ENCODE measurements at regions not wholly inside any gene's neighbourhood (a gene's known extent, or its start where the extent isn't known, plus 50 kb on each side); places are given as distances from the start of the nearest gene placed in this dataset.
"Not testable (repeated sequence)": the region's sequence is repeated elsewhere in the genome, so short reads cannot be mapped to it uniquely, and the experiment has no call there.

DNA sequence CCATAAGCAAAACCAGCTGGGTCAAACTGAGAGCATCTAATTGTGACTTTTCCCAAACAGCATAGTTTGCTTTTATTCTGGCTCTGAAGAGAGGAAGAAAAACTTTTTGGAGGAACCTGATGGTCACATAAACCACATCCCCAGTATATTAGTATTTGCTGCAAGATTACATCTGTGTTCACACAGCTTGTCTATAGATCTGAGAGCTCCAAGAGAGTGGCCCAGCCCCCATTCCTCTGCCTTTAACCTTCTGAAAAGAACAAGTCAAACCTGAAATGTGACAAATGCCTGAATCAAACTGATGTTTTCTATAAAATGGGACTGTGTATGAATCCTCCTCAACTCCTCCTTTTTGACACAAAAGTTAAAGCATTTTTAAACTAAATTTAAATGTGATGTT lies 435.2 kb downstream of the ZNF479 start:
- H3K4me3 ChIP-seq; H3K79me2 ChIP-seq (ENCODE audit: low read depth); intact Hi-C loops (cut with micrococcal nuclease; ENCODE audit: unreplicated experiment); BruUV-seq (replicated peaks); H3K9me3 ChIP-seq (ENCODE audit: insufficient read depth, low read depth); H3K4me1 ChIP-seq (replicated peaks; ENCODE audit: insufficient read depth); H3K36me3 ChIP-seq (ENCODE audit: low read depth); H3K9me2 ChIP-seq (ENCODE audit: insufficient read depth); DNase-seq; H3K4me2 ChIP-seq; POLR2A ChIA-PET (ENCODE audit: unreplicated experiment); H2AFZ ChIP-seq; H3F3A ChIP-seq (ENCODE audit: insufficient read depth, low read depth); H3K27me3 ChIP-seq (ENCODE audit: insufficient read depth, low read depth); CTCF ChIA-PET; H4K20me1 ChIP-seq (ENCODE audit: insufficient read depth); H3K27ac ChIP-seq: not testable (repeated sequence)

DNA sequence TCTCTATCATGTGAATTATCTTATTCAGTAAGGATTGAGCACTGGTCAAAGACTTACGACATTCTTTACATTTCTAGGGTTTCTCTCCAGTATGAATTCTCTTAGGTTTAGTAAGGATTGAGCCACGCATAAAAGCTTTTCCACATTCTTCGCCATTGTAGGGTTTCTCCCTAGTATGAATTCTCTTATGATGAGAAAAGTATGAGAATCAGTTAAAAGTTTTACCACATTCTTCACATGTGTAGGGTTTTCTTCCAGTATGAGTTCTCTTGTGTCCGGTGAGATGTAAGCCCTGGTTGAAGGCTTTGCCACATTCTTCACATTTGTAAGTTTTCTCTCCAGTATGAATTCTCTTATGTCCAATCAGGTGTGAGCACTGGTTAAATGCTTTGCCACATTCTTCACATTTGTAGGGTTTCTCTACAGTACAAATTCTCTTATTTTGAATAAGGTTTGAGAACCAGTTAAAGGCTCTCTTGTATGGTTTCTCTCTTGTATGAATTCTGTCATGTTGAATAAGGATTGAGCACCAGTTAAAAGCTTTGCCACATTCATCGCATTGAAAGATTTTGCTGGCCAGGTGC lies 445.9 kb downstream of the ZNF479 start:
- BruUV-seq (replicated peaks) = no TSS peak
- no peaks in the 10 kb centered on the region for H3K27me3 ChIP-seq (ENCODE audit: insufficient read depth, low read depth)
- POLR2A ChIA-PET (ENCODE audit: unreplicated experiment) = no interaction called here
- TF ChIP-seq EZH2 (IDR thresholded peaks at IDR 0.05; ENCODE audit: low read depth) (no peak), CTCF (conservative IDR thresholded peaks at IDR 0.05) (no peak)
- peaks cover 63% of the 10 kb centered on the region for H3K9me3 ChIP-seq (ENCODE audit: insufficient read depth, low read depth)
- intact Hi-C loops (cut with micrococcal nuclease; ENCODE audit: unreplicated experiment) = no loop called here
- no peaks in the 10 kb centered on the region for H3K36me3 ChIP-seq (ENCODE audit: low read depth)
- no peaks in the 10 kb centered on the region for H3K9me2 ChIP-seq (ENCODE audit: insufficient read depth)
- no peak overlapping the region for H3K4me3 ChIP-seq
- H3K27ac ChIP-seq = no peak overlapping the region
- CTCF ChIA-PET = no interaction called here
- no peak for DNase-seq
- no peak overlapping the region for H3K4me2 ChIP-seq
- H4K20me1 ChIP-seq (ENCODE audit: insufficient read depth) = no peaks in the 10 kb centered on the region
- no peaks in the 10 kb centered on the region for H3K4me1 ChIP-seq (replicated peaks; ENCODE audit: insufficient read depth)
- H2AFZ ChIP-seq = no peak overlapping the region
- H3F3A ChIP-seq (ENCODE audit: insufficient read depth, low read depth) = no peaks in the 10 kb centered on the region
- no peaks in the 10 kb centered on the region for H3K79me2 ChIP-seq (ENCODE audit: low read depth)

DNA sequence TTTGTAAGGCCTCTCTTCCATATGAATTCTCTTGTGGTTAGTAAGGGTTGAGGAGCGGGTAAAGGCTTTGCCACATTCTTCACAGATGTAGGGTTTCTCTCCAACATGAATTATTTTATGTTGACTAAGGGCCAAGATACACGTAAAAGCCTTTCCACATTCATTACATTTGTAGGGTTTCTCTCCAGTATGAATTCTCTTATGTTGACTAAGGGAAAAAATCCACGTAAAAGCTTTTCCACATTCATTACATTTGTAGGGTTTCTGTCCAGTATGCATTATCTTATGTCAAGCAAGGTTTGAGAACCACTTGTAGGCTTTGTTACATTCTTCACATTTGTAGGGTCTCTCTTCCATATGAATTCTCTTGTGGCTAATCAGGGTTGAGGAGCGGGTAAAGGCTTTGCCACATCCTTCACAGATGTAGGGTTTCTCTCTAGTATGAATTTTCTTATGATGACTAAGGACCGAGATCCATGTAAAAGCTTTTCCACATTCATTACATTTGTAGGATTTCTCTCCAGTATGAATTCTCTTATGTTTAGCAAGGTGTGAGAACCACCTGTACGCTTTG lies 493.0 kb downstream of the ZNF479 start:
- ChIA-PET POLR2A (ENCODE audit: unreplicated experiment) (no interaction called here), CTCF (interaction anchor here (0.6 kb wide), 1 partner anchor 21 kb away, joined by 5 read pairs; no protein-coding TSS in a partner anchor)
- Histone ChIP-seq H3K4me1 (replicated peaks; ENCODE audit: insufficient read depth) (no peaks in the 10 kb centered on the region), H3K79me2 (ENCODE audit: low read depth) (no peaks in the 10 kb centered on the region), H3K27ac (no peak overlapping the region), H3K4me2 (no peak overlapping the region), H3F3A (ENCODE audit: insufficient read depth, low read depth) (no peaks in the 10 kb centered on the region), H2AFZ (no peak overlapping the region), H3K4me3 (no peak overlapping the region), H3K36me3 (ENCODE audit: low read depth) (no peaks in the 10 kb centered on the region), H3K27me3 (ENCODE audit: insufficient read depth, low read depth) (no peaks in the 10 kb centered on the region), H3K9me2 (ENCODE audit: insufficient read depth) (no peaks in the 10 kb centered on the region), H4K20me1 (ENCODE audit: insufficient read depth) (no peaks in the 10 kb centered on the region), H3K9me3 (ENCODE audit: insufficient read depth, low read depth) (peaks cover 61% of the 10 kb centered on the region)
- intact Hi-C loops (cut with micrococcal nuclease; ENCODE audit: unreplicated experiment) = no loop called here
- no peak for DNase-seq
- BruUV-seq (replicated peaks) = no TSS peak
- TF ChIP-seq CTCF (conservative IDR thresholded peaks at IDR 0.05) (no peak), EZH2 (IDR thresholded peaks at IDR 0.05; ENCODE audit: low read depth) (no peak)

DNA sequence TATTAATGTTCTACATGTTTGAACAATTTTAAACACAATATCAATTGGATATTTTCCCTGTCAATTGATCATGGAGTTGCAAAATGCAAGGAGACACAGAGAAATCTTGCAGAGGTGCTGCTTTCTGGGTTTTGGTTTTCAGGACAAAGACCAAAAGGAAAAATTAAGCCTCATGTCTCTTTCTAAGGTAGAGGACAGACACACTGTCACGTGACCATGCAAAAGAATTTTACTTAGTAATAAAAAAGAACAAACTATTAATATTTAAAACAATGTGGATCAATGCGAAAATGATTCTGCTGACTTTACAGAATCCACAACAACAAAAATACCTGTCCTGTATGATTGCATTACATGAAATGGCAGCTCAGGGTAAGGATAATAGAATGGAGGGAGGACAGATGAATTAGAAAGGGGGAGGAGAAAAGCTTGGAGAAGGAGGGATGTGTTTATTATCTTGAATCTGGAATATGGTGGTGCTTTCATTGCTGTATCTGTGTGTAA lies 493.7 kb upstream of the NUPR2 start:
- Histone ChIP-seq H3K27ac (no peak overlapping the region), H3K9me3 (ENCODE audit: insufficient read depth, low read depth) (no peaks in the 10 kb centered on the region), H3K36me3 (ENCODE audit: low read depth) (no peaks in the 10 kb centered on the region), H3K79me2 (ENCODE audit: low read depth) (no peaks in the 10 kb centered on the region), H2AFZ (no peak overlapping the region), H3K27me3 (ENCODE audit: insufficient read depth, low read depth) (no peaks in the 10 kb centered on the region; the same call in 1 of the 2 replicates), H4K20me1 (ENCODE audit: insufficient read depth) (no peaks in the 10 kb centered on the region; the same call in 1 of the 2 replicates), H3K9me2 (ENCODE audit: insufficient read depth) (no peaks in the 10 kb centered on the region), H3K4me2 (no peak overlapping the region), H3K4me1 (replicated peaks; ENCODE audit: insufficient read depth) (no peaks in the 10 kb centered on the region), H3F3A (ENCODE audit: insufficient read depth, low read depth) (no peaks in the 10 kb centered on the region), H3K4me3 (no peak overlapping the region)
- DNase-seq = no peak
- POLR2A ChIA-PET (ENCODE audit: unreplicated experiment) = no interaction called here
- CTCF ChIA-PET = no interaction called here
- no peak for TF ChIP-seq EZH2 (IDR thresholded peaks at IDR 0.05; ENCODE audit: low read depth)
- TF ChIP-seq CTCF (conservative IDR thresholded peaks at IDR 0.05) = no peak
- intact Hi-C loops (cut with micrococcal nuclease; ENCODE audit: unreplicated experiment) = no loop called here
- no TSS peak for BruUV-seq (replicated peaks)

All from PC-9 (cell line).